HEK293 (cell line): ENCODE measurements at regions not wholly inside any gene's neighbourhood (a gene's known extent, or its start where the extent isn't known, plus 50 kb on each side); places are given as distances from the start of the nearest gene placed in this dataset.

Experiments
- CTCF ChIA-PET: fragments of 350-600 bp; formaldehyde crosslinking; extraction: SDS; loops from one replicate; lab custom pipeline; 2021; ENCODE audit warnings: antibody characterized with exemption; lab: Yijun Ruan, JAX
- POLR2A ChIA-PET: fragments of 300-600 bp; formaldehyde crosslinking; extraction: SDS; loops from one replicate; lab custom pipeline; 2020; ENCODE audit warnings: antibody characterized with exemption, inconsistent platforms; lab: Yijun Ruan, JAX
- H3K27ac ChIP-seq: fragments of 200-500 bp; sonication (Bioruptor generic); 2 replicates; pipeline ENCODE4 v1.5.1; 2014; ENCODE audit warnings: low read depth, low read length, control low read depth, inconsistent platforms; ENCODE audit errors: extremely low read depth
- H3K36me3 ChIP-seq, 2 experiments: fragments of 200-500 bp in 1 of 2; sonication (Bioruptor generic) in 1 of 2; 1 replicate in 1 of 2; 2 replicates in 1 of 2; pipeline ENCODE4 v1.5.1; 2014 to 2017; ENCODE audit warnings: inconsistent platforms in 2 of 2, low read length in 2 of 2; ENCODE audit not compliant: control insufficient read depth in 2 of 2, insufficient read depth in 1 of 2
- H3K4me1 ChIP-seq: fragments of 200-500 bp; sonication (Bioruptor generic); 2 replicates; pipeline ENCODE4 v1.5.1; 2014; ENCODE audit warnings: mild to moderate bottlenecking, low read length, inconsistent platforms; ENCODE audit not compliant: control insufficient read depth, insufficient read depth
- H3K4me3 ChIP-seq: 2 replicates; pipeline ENCODE4 v1.5.1; 2011; ENCODE audit warnings: low read depth, mild to moderate bottlenecking, control low read depth, low read length, moderate library complexity
- H3K9me3 ChIP-seq: fragments of 200-500 bp; sonication (Bioruptor generic); 2 replicates; pipeline ENCODE4 v1.5.1; 2014; ENCODE audit warnings: low read depth, low read length, inconsistent platforms; ENCODE audit not compliant: control insufficient read depth, insufficient read depth
- KLF1 ChIP-seq: fragments of 450-650 bp; formaldehyde crosslinking; IDR thresholded peaks from 2 replicates; pipeline ENCODE4 v1.5.1; 2016; ENCODE audit warnings: missing biosample characterization, missing genetic modification characterization
- PRDM2 ChIP-seq: fragments of 450-650 bp; formaldehyde crosslinking; IDR thresholded peaks from 2 replicates; pipeline ENCODE4 v1.5.1; 2016; ENCODE audit warnings: missing biosample characterization, missing genetic modification characterization, borderline replicate concordance
- ZBTB20 ChIP-seq: fragments of 450-650 bp; formaldehyde crosslinking; IDR thresholded peaks from 2 replicates; pipeline ENCODE4 v1.5.1; 2016; ENCODE audit warnings: missing biosample characterization, missing genetic modification characterization
- ZNF112 ChIP-seq: fragments of 450-650 bp; formaldehyde crosslinking; IDR thresholded peaks from 2 replicates; pipeline ENCODE4 v1.5.0; 2017; ENCODE audit warnings: missing biosample characterization, missing genetic modification characterization
- ZNF174 ChIP-seq: fragments of 450-650 bp; formaldehyde crosslinking; IDR thresholded peaks from 2 replicates; pipeline ENCODE4 v1.5.0; 2017; ENCODE audit warnings: missing biosample characterization, mild to moderate bottlenecking, missing genetic modification characterization
- ZNF184 ChIP-seq: fragments of 450-650 bp; IDR thresholded peaks from 2 replicates; pipeline ENCODE4 v1.5.1; 2018; ENCODE audit warnings: missing biosample characterization, mild to moderate bottlenecking, missing genetic modification characterization
- ZNF214 ChIP-seq: fragments of 450-650 bp; formaldehyde crosslinking; IDR thresholded peaks from 2 replicates; pipeline ENCODE4 v1.5.1; 2017; ENCODE audit warnings: missing biosample characterization, mild to moderate bottlenecking, missing genetic modification characterization, borderline replicate concordance
- ZNF266 ChIP-seq: fragments of 450-650 bp; formaldehyde crosslinking; IDR thresholded peaks from 2 replicates; pipeline ENCODE4 v1.5.1; 2016; ENCODE audit warnings: missing biosample characterization, missing genetic modification characterization, low read depth
- ZNF302 ChIP-seq: fragments of 450-650 bp; formaldehyde crosslinking; IDR thresholded peaks from 2 replicates; pipeline ENCODE4 v1.5.1; 2016; ENCODE audit warnings: missing biosample characterization, missing genetic modification characterization, low read depth
- ZNF350 ChIP-seq: fragments of 450-650 bp; formaldehyde crosslinking; IDR thresholded peaks from 2 replicates; pipeline ENCODE4 v1.5.0; 2017; ENCODE audit warnings: missing biosample characterization, mild to moderate bottlenecking, missing genetic modification characterization
- ZNF394 ChIP-seq: fragments of 450-650 bp; formaldehyde crosslinking; IDR thresholded peaks from 2 replicates; pipeline ENCODE4 v1.5.1; 2016; ENCODE audit warnings: missing biosample characterization, missing genetic modification characterization, mild to moderate bottlenecking, moderate library complexity, borderline replicate concordance
- ZNF423 ChIP-seq: fragments of 450-650 bp; formaldehyde crosslinking; IDR thresholded peaks from 2 replicates; pipeline ENCODE4 v1.5.1; 2016; ENCODE audit warnings: missing biosample characterization, missing genetic modification characterization
- ZNF449 ChIP-seq: fragments of 450-650 bp; formaldehyde crosslinking; IDR thresholded peaks from 2 replicates; pipeline ENCODE4 v1.5.1; 2017; ENCODE audit warnings: missing biosample characterization, mild to moderate bottlenecking, missing genetic modification characterization, moderate library complexity
- ZNF518A ChIP-seq: fragments of 450-650 bp; formaldehyde crosslinking; conservative IDR thresholded peaks from 2 replicates; pipeline ENCODE4 v1.5.1; 2016; ENCODE audit warnings: low read depth, missing biosample characterization, missing genetic modification characterization
- ZNF596 ChIP-seq: fragments of 450-650 bp; IDR thresholded peaks from 2 replicates; pipeline ENCODE4 v1.5.0; 2018; ENCODE audit warnings: missing biosample characterization, mild to moderate bottlenecking, missing genetic modification characterization, moderate library complexity
- ZNF670 ChIP-seq: fragments of 450-650 bp; formaldehyde crosslinking; IDR thresholded peaks from 2 replicates; pipeline ENCODE4 v1.5.1; 2016; ENCODE audit warnings: missing biosample characterization, missing genetic modification characterization, low read depth
- ZNF677 ChIP-seq: fragments of 450-650 bp; IDR thresholded peaks from 2 replicates; pipeline ENCODE4 v1.5.0; 2018; ENCODE audit warnings: missing biosample characterization, mild to moderate bottlenecking, missing genetic modification characterization, moderate library complexity
- ZNF747 ChIP-seq: fragments of 450-650 bp; formaldehyde crosslinking; IDR thresholded peaks from 2 replicates; pipeline ENCODE4 v1.5.1; 2016; ENCODE audit warnings: missing biosample characterization, missing genetic modification characterization
- ZNF791 ChIP-seq: fragments of 450-650 bp; formaldehyde crosslinking; IDR thresholded peaks from 2 replicates; pipeline ENCODE4 v1.5.1; 2016; ENCODE audit warnings: missing biosample characterization, missing genetic modification characterization
- TF ChIP-seq, protein P1 (sequence below): fragments of 450-650 bp; formaldehyde crosslinking; IDR thresholded peaks from 2 replicates; pipeline ENCODE4 v1.5.1; 2017; ENCODE audit warnings: missing biosample characterization, missing genetic modification characterization

DNA sequence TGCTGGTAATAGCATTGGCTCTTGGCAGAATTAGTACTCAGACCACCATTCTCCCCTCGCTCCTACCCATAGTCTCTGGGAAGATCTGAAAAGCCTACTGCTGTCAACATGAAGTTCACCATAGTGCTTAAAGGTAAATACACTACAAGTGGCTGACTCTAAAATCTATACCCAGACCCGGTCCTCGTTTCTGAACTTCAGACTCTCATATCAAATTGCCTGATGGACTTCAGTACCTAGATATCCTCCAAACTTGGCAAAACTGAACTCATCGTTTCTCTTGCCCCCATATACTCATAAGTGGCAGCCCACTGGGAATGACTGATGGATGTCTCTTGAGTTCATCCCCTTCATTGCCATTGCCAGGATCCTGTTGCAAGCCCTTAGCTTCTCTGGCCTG, 67.3 kb downstream of the VCPKMT start:
- CTCF ChIA-PET = interaction anchor here (0.7 kb wide), 1 partner anchor 183 kb away, joined by 4 read pairs; no protein-coding TSS in a partner anchor
- Histone ChIP-seq H3K27ac (no peak overlapping the region), H3K36me3 (no peaks in the 10 kb centered on the region), H3K4me1 (no peaks in the 10 kb centered on the region), H3K9me3 (no peaks in the 10 kb centered on the region), H3K4me3 (no peak overlapping the region)
- no peak for TF ChIP-seq ZNF266 (tag by site-specific recombination)
- no peak for TF ChIP-seq ZNF596 (tag by site-specific recombination)
- TF ChIP-seq ZNF214 (tag by site-specific recombination) = no peak
- no peak for TF ChIP-seq ZNF184 (tag by site-specific recombination)
- TF ChIP-seq ZBTB20 (tag by site-specific recombination) = no peak
- TF ChIP-seq KLF1 (tag by site-specific recombination) = no peak
- no peak for TF ChIP-seq ZNF350 (tag by site-specific recombination)
- TF ChIP-seq ZNF677 (tag by site-specific recombination) = no peak
- no peak for TF ChIP-seq ZNF791 (tag by site-specific recombination)
- no peak for TF ChIP-seq ZNF394 (tag by site-specific recombination)
- TF ChIP-seq ZNF747 (tag by site-specific recombination) = no peak
- no peak for TF ChIP-seq ZNF423 (tag by site-specific recombination)
- no peak for TF ChIP-seq ZNF174
- no peak for TF ChIP-seq ZNF670 (tag by site-specific recombination)
- TF ChIP-seq ZNF449 = no peak
- TF ChIP-seq PRDM2 (tag by site-specific recombination) = no peak
- no peak for TF ChIP-seq ZNF518A (tag by site-specific recombination)
- no peak for TF ChIP-seq ZNF302
- no peak for TF ChIP-seq ZNF112 (tag by site-specific recombination)
- TF ChIP-seq, protein P1, sequence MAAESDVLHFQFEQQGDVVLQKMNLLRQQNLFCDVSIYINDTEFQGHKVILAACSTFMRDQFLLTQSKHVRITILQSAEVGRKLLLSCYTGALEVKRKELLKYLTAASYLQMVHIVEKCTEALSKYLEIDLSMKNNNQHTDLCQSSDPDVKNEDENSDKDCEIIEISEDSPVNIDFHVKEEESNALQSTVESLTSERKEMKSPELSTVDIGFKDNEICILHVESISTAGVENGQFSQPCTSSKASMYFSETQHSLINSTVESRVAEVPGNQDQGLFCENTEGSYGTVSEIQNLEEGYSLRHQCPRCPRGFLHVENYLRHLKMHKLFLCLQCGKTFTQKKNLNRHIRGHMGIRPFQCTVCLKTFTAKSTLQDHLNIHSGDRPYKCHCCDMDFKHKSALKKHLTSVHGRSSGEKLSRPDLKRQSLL (tag by site-specific recombination) = no peak
- POLR2A ChIA-PET = no interaction called here
